SU-DHL-6 (cell line): ENCODE measurements at regions not wholly inside any gene's neighbourhood (a gene's known extent, or its start where the extent isn't known, plus 50 kb on each side); places are given as distances from the start of the nearest gene placed in this dataset.

Experiments used
- H2AFZ ChIP-seq: fragments of 200-600 bp; sonication (generic); 2 replicates; pipeline ENCODE4 v1.6.1; 2014; ENCODE audit warnings: low read depth, mild to moderate bottlenecking, moderate library complexity, mixed read lengths, antibody characterized with exemption, low read length; ENCODE audit not compliant: severe bottlenecking
- H3F3A ChIP-seq: fragments of 200-600 bp; shearing (Covaris generic); 2 replicates; pipeline ENCODE4 v1.6.0; 2016; ENCODE audit warnings: antibody characterized with exemption, mild to moderate bottlenecking; ENCODE audit not compliant: insufficient read depth
- H3K27ac ChIP-seq: fragments of 200-600 bp; sonication (generic); 2 replicates; pipeline ENCODE4 v1.5.1; 2016; ENCODE audit warnings: low read depth, mild to moderate bottlenecking, low read length, moderate library complexity, mixed read lengths
- H3K27me3 ChIP-seq: fragments of 200-600 bp; sonication (generic), shearing (Covaris generic); 2 replicates; pipeline ENCODE4 v1.6.0; 2014; ENCODE audit warnings: mild to moderate bottlenecking, low read length
- H3K36me3 ChIP-seq: fragments of 200-600 bp; sonication (generic); 2 replicates; pipeline ENCODE4 v1.6.1; 2014; ENCODE audit warnings: mild to moderate bottlenecking, low read length, mixed read lengths
- H3K4me2 ChIP-seq: fragments of 300-600, 200-600 bp; shearing (Covaris generic), sonication (generic); 2 replicates; pipeline ENCODE4 v1.6.0; 2014; ENCODE audit warnings: low read length, low read depth, mild to moderate bottlenecking; ENCODE audit not compliant: poor library complexity, severe bottlenecking
- H3K4me3 ChIP-seq: fragments of 200-600 bp; sonication (generic); 2 replicates; pipeline ENCODE4 v1.5.1; 2014; ENCODE audit warnings: antibody characterized with exemption, low read length, mild to moderate bottlenecking, mixed read lengths; ENCODE audit not compliant: insufficient read depth, poor library complexity, severe bottlenecking
- H3K79me2 ChIP-seq: fragments of 200-600 bp; sonication (generic); 2 replicates; pipeline ENCODE4 v1.6.1; 2014; ENCODE audit warnings: mild to moderate bottlenecking, low read length, moderate library complexity; ENCODE audit not compliant: insufficient read depth
- H3K9ac ChIP-seq: fragments of 200-600 bp; sonication (generic); 2 replicates; pipeline ENCODE4 v1.7.0; 2014; ENCODE audit warnings: mild to moderate bottlenecking, low read length
- H3K9me2 ChIP-seq: fragments of 200-600 bp; sonication (generic); replicated peaks from 2 replicates; pipeline ENCODE4 v1.6.1; 2014; ENCODE audit warnings: low read length; ENCODE audit not compliant: insufficient read depth
- H3K9me3 ChIP-seq: fragments of 200-600 bp; sonication (generic); 2 replicates; pipeline ENCODE4 v1.6.1; 2014; ENCODE audit warnings: low read length, mixed read lengths; ENCODE audit not compliant: insufficient read depth
- H4K20me1 ChIP-seq: fragments of 200-600 bp; sonication (generic); 2 replicates; pipeline ENCODE4 v1.6.1; 2014; ENCODE audit warnings: low read depth, mild to moderate bottlenecking, antibody characterized with exemption, low read length, moderate library complexity, mixed read lengths
- EZH2phosphoT487 ChIP-seq: fragments of 200-600 bp; sonication (generic), shearing (Covaris generic); conservative IDR thresholded peaks from 2 replicates; pipeline ENCODE4 v1.6.1; 2018; ENCODE audit warnings: mild to moderate bottlenecking, antibody characterized with exemption, low read length, moderate library complexity, mixed read lengths
- TF ChIP-seq, protein P1 (sequence below): fragments of 200-600 bp; sonication (generic); IDR thresholded peaks from one replicate; pipeline ENCODE4 v1.5.1; 2017; ENCODE audit warnings: antibody characterized with exemption, mild to moderate bottlenecking, low read length, moderate library complexity; ENCODE audit not compliant: insufficient read depth, poor library complexity, severe bottlenecking

- Histone ChIP-seq H3K27me3 (no peaks in the 10 kb centered on the region), H4K20me1 (no peaks in the 10 kb centered on the region), H3K9me3 (no peaks in the 10 kb centered on the region), H3K79me2 (no peaks in the 10 kb centered on the region), H3K4me3 (no peak overlapping the region), H3K4me2 (no peak overlapping the region), H3F3A (no peaks in the 10 kb centered on the region), H2AFZ (no peak overlapping the region), H3K9me2 (no peaks in the 10 kb centered on the region), H3K36me3 (no peaks in the 10 kb centered on the region), H3K9ac (no peak overlapping the region), H3K27ac (no peak overlapping the region)
- no peak for TF ChIP-seq EZH2phosphoT487
- TF ChIP-seq, protein P1, sequence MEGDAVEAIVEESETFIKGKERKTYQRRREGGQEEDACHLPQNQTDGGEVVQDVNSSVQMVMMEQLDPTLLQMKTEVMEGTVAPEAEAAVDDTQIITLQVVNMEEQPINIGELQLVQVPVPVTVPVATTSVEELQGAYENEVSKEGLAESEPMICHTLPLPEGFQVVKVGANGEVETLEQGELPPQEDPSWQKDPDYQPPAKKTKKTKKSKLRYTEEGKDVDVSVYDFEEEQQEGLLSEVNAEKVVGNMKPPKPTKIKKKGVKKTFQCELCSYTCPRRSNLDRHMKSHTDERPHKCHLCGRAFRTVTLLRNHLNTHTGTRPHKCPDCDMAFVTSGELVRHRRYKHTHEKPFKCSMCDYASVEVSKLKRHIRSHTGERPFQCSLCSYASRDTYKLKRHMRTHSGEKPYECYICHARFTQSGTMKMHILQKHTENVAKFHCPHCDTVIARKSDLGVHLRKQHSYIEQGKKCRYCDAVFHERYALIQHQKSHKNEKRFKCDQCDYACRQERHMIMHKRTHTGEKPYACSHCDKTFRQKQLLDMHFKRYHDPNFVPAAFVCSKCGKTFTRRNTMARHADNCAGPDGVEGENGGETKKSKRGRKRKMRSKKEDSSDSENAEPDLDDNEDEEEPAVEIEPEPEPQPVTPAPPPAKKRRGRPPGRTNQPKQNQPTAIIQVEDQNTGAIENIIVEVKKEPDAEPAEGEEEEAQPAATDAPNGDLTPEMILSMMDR = no peak
Measured at GRCh38 chr10:29083096-29083495, 205.8 kb upstream of the LYZL1 start.

DNA sequence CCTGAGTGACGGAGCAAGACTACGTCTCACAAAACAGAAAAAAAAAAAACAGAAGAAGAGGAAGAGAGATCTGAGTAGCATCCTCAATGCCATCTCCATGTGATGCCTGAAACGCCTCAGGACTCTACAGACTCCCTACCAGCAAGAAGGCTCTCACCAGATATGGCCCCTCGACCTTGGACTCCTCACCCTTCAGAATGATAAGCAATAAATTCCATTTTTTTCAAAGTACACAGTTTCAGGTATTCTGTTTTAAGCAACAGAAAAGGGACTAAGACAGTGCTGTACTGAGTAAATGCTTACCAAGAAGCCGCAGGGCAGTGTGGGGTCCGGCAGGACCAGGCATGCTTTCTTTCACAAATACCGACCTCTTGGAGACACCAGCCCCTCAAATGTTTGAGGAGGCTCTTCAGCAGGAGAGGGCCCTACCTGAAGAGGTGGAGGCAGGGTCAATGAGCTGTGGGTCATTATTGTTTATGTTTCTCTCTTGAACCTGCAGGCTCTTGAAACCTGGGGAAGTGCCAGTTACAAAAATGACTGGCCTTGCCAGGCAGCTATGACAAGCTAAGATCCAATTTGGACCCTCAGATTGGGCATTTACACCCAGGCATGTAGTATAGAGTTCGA is 204.1 kb upstream of the LYZL1 start:
- Histone ChIP-seq H3K27me3 (no peaks in the 10 kb centered on the region), H3K79me2 (no peaks in the 10 kb centered on the region), H3K36me3 (no peaks in the 10 kb centered on the region), H2AFZ (no peak overlapping the region), H3F3A (no peaks in the 10 kb centered on the region), H3K9me3 (no peaks in the 10 kb centered on the region), H3K27ac (no peak overlapping the region), H4K20me1 (no peaks in the 10 kb centered on the region), H3K4me2 (no peak overlapping the region), H3K9ac (no peak overlapping the region), H3K9me2 (no peaks in the 10 kb centered on the region), H3K4me3 (no peak overlapping the region)
- no peak for TF ChIP-seq EZH2phosphoT487

DNA sequence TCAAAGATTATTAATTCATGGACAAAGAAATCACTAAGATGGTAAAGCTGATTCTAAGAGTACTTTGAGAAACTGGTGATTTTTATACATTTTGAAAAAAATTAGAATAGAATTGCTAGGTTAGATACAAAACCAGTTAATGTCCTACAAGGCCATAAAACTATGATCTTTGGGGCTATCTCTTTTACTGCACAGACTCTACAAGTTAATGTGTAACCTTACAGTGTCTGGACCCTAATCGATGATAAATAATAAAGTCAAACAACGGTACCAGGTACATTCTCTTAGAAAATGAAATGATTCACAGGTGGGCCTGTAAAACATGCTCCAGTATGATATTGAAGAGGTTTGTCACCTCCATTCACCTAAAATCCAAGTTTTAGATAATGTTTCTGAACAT is 199.8 kb upstream of the LYZL1 start:
- H3K9ac ChIP-seq = no peak overlapping the region
- no peaks in the 10 kb centered on the region for H3K9me2 ChIP-seq

DNA sequence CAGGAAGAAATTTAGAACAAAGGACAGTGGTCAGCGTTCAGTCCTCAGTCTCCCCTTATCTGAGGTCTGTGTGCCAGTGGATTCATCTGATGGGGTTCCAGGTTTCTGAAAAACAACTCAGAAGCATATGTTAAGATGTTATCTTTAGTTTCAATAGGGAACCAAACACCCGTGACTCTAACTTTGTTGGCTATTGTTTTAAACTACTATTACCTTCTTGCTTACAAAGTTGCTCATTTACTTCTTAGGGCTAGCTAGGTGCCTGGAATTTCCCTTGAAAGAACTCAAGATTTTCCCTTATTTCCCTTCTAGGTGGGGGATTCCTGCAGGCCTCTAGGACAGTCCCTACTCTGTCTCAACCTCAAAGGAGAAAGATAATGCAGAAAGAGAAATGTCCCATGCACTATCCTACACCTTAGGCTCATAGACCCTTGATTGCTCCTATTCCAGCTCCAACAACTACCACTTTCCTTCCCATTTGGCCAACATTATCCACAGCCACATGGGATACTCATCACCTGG is 192.5 kb upstream of the LYZL1 start:
- Histone ChIP-seq H3K79me2 (no peaks in the 10 kb centered on the region), H4K20me1 (no peaks in the 10 kb centered on the region), H3K27me3 (no peaks in the 10 kb centered on the region), H3K9ac (no peak overlapping the region), H3K36me3 (no peaks in the 10 kb centered on the region), H3K9me3 (no peaks in the 10 kb centered on the region), H3K4me2 (no peak overlapping the region), H3K27ac (no peak overlapping the region), H3K9me2 (no peaks in the 10 kb centered on the region), H2AFZ (no peak overlapping the region), H3F3A (no peaks in the 10 kb centered on the region), H3K4me3 (no peak overlapping the region)
- no peak for TF ChIP-seq EZH2phosphoT487

More for the DNA sequence above, 199.8 kb upstream of the LYZL1 start:
- Histone ChIP-seq H3K4me2 (no peak overlapping the region), H3K27ac (no peak overlapping the region), H2AFZ (no peak overlapping the region), H4K20me1 (no peaks in the 10 kb centered on the region), H3K4me3 (no peak overlapping the region), H3K79me2 (no peaks in the 10 kb centered on the region), H3K9me3 (no peaks in the 10 kb centered on the region), H3K36me3 (no peaks in the 10 kb centered on the region), H3F3A (no peaks in the 10 kb centered on the region), H3K27me3 (no peaks in the 10 kb centered on the region)
- TF ChIP-seq EZH2phosphoT487 = no peak
- TF ChIP-seq, protein P1 = no peak
